ENCODE measurements at regions not wholly inside any gene's neighbourhood (a gene's known extent, or its start where the extent isn't known, plus 50 kb on each side); places are given as distances from the start of the nearest gene placed in this dataset.

- no peak for DNase-seq (ENCODE audit: low read depth)
Observed at GRCh38 chr18:44062345-44062744, 618.3 kb upstream of the SETBP1 start.

- DNase-seq (ENCODE audit: low read depth), result no peak
Observed at GRCh38 chr18:44065206-44065605, 615.5 kb upstream of the SETBP1 start.

DNA sequence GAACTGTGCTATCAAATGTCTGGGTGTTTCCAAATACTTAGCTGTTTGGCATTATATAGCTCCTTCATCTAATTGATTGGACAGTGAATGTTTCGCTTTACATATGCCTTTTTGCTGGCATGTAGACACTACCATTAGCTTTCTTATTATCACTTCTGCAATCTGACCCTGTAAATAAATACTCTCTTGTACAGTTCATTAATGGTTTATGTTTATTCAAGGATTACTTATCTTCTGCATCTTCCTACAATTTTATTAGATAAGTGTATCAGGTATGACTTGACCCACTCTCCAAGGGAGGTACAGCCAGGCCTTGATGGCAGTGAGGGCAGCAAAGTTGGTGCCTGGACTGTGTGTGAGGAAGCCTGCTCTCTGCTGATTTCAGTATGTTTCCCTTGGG lies 614.1 kb upstream of the SETBP1 start:
- no peak for DNase-seq (ENCODE audit: low read depth)

DNA sequence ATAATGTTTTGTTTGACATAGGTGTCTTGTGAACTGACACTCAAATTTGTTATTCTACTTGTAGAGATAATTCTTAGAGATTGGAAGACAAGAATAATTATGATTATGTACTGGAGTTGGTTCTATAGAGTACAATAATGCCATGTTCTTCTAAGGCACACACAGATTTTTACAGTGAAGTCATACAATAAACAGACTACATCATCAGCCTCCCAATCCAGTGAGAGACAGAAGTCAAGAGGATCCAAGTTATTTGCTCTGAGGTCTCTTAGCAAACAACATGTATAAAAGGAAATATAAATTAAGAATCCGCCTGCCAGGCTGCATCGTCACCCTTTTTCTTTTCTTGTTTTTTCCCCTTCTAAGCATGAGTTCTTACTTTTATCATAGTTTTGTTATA lies 613.5 kb upstream of the SETBP1 start:
- no peak for DNase-seq (ENCODE audit: low read depth)

DNA sequence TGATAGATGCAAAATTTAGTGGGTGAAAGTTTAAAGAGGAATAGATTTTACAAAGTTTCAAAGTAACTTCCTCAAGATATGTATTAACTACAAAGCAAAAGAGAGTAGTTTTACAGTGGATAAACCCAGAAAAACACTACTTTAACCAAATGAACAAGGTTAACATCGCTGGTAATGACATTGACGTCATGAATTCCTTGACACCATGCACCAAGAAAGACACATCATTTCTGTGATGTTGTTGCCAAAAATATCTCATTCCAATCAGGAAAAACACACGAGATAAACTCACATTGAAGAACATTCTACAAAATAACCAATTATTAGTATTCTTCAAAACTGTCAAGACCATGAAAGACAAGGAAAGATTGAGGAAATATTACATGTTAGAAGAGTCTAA lies 605.6 kb upstream of the SETBP1 start:
- DNase-seq (ENCODE audit: low read depth), result no peak

- peak; percentile 92 for DNase-seq (ENCODE audit: low read depth)
Observed at GRCh38 chr18:44079606-44080005, 601.1 kb upstream of the SETBP1 start.

DNA sequence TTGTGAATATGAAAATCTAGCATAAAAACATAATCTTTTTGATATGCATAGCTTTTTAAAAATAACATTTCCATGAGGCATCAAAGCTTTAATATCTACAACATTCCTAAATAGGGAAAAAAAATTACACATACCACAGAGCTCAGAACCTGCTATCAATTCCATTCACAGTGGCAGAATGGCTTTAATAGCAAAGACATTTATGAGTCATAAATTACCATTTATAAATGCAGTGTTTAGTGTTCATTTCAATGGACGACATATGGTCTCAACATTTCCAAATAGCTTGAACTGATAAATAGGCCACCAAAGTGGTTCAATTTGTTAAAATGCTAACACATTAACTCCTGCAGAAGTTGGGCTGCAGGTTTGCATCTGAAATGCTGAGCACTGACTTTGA lies 600.6 kb upstream of the SETBP1 start:
- no peak for DNase-seq (ENCODE audit: low read depth)

GRCh38 chr18:44089732-44090131 lies 591.0 kb upstream of the SETBP1 start:
- DNase-seq (ENCODE audit: low read depth), result no peak

DNA sequence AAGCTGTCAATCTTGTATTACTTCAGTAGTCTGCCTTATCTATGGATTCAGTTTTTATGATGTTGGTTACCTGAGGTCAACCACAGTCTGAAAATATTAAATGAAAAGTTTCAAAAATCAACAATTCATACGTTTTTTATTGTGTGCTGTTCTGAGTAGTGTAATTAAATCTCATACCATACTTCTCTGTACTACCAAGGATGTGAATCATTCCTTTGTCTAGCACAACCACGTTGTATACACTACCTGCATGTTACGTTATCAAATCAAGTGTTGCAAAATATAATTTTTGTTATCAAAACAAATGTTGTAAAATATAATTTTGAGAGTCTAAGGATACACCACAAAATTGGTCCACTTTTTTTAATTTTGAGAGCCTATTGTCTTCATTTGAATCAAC lies 590.2 kb upstream of the SETBP1 start:
- no peak for DNase-seq (ENCODE audit: low read depth)

GRCh38 chr18:44093253-44093652 lies 587.4 kb upstream of the SETBP1 start:
- no peak for DNase-seq (ENCODE audit: low read depth)

DNA sequence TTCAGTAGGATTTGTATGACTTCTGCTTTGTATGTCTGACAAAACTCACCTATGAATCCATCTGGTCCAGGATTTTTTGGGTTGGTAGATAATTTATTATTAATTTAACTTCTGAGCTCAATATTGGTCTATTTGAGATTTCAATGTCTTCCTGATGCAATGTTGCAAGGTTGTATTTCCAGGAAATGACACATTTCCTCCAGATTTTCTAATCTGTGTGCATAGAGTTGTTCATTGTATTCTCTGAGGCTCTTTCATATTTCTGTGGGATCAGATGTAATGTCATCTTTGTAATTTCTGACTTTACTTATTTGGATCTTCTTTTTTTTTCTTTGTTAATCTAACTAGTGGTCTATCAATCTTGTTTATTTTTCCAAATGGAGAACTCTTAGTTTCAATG lies 584.7 kb upstream of the SETBP1 start:
- no peak for DNase-seq (ENCODE audit: low read depth)

- DNase-seq (ENCODE audit: low read depth), result peak; percentile 72
Observed at GRCh38 chr18:44098551-44099098, 582.1 kb upstream of the SETBP1 start.

DNA sequence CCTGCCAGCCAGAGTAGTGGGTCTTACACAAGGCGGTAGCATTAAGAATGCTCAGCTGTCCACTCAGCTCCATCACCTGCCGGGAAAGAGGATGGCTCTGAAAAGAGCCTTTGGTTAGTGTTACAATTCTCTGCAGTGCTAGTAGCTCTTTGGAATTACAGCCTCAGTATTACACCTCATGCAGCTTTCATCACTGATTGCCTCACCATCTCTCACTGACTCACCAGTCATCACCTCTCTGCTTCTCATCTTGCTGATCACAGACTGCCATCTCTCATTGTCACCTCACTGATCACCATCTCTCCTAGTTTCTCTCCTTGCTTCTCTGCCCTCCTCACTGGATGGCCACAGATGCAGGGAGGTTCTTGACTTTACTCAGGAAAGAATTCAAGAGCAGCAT lies 573.5 kb upstream of the SETBP1 start:
- peak; percentile 45 for DNase-seq (ENCODE audit: low read depth)

DNA sequence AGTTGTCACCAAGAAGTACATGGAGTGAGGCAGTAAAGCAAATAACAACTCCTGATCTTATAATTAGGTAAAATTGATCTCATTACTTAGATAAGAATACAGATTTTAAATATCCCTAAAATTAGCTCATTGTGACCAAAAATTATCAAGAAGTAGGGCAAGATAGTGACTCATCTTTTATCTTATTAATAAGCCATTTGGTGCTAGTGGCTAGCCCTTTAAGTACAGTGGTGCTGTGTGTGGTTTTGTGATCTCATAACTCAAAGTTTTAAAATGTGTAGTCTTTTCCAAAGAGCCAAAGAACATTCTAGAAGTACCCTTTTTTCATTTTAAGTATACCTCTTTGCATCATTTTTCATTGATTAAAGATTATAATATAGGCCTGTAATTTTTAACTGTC lies 569.4 kb upstream of the SETBP1 start:
- DNase-seq (ENCODE audit: low read depth), result peak; percentile 29

DNA sequence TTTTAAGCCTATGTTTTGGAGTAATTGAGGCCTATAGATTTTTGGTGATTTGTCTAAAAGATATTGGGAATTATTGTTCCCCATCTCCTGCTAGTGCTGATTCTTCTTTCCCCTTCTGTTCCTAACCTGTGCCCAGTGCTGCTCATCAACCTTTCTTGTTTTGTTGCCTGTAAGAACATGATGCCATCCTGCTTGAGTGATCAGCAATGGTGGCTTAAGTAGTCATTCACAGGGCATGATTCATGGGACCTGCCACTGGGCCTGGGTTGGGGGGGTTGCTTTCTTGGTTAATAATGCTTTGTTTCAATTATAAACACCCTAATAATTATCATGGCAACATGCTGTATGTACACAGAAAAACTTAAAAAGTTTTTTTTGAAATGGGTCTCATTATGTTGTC lies 562.9 kb upstream of the SETBP1 start:
- DNase-seq (ENCODE audit: low read depth), result no peak

DNA sequence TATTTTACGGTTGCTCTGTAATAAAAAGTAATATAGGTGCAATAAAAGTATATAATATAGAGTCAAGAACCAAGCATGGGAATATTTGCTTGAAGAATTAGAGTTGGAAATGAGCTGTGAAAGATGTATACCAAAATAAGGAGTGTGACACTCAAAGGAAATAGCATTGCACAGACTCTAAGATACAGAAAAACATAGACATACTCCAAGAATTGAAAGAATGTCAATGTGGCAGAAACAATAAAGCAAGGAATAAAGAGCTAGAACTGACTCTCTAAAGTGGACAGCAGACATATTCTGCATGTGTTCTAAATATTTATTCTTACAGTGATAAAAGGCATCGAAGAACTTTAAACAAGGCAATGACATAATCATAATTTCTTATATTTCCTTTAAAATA lies 561.1 kb upstream of the SETBP1 start:
- peak; percentile 17 for DNase-seq (ENCODE audit: low read depth)

- DNase-seq (ENCODE audit: low read depth), result peak; percentile 5
Observed at GRCh38 chr18:44123743-44124142, 556.9 kb upstream of the SETBP1 start.

GRCh38 chr18:44125446-44125845 lies 555.2 kb upstream of the SETBP1 start:
- no peak for DNase-seq (ENCODE audit: low read depth)

GRCh38 chr18:44126598-44126997 lies 554.1 kb upstream of the SETBP1 start:
- no peak for DNase-seq (ENCODE audit: low read depth)

- DNase-seq (ENCODE audit: low read depth), result peak; percentile 43
Observed at GRCh38 chr18:44128365-44128764, 552.3 kb upstream of the SETBP1 start.

- DNase-seq (ENCODE audit: low read depth), result peak; percentile 42
Observed at GRCh38 chr18:44130376-44130942, 550.2 kb upstream of the SETBP1 start.

DNA sequence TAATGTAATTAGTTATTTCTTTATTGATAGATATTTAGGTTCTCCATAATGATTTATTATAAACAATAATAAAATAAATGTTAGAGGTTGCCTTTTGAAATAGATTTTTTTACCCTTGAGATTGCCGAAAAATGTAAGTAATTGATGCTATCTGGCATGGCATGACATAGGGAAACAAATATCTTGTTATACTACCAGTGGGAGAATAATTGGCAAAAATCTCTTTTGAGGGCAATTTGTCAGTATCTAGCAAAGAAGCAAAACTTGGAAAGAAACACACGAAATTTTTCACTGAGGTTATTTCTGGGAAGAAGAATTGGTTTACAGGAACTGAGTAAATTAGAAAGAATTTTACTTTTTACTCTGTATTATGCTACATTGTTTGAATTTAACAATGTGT lies 547.2 kb upstream of the SETBP1 start:
- DNase-seq (ENCODE audit: low read depth), result no peak

GRCh38 chr18:44134447-44134846 lies 546.2 kb upstream of the SETBP1 start:
- DNase-seq (ENCODE audit: low read depth), result no peak

GRCh38 chr18:44135741-44136140 lies 544.9 kb upstream of the SETBP1 start:
- no peak for DNase-seq (ENCODE audit: low read depth)

DNA sequence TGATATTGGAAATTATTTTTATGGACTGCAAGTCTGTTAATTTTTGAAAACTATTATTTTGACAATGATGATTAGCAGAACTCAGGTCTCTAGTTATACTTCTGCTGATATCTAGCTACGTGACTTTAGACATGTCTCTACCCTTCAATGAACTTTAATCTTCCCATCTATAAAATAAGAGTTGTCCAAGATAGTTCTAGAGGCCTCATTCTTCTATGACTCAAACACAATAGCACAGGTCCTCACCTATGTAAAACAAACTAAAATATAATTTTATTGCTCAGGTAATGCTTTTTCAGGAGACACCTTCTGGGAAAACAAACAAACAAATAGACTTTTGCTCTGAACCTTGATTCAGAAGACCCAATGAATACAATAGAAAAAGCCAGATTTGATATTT lies 544.4 kb upstream of the SETBP1 start:
- DNase-seq (ENCODE audit: low read depth), result no peak
